GF-D8 (cell line): ENCODE measurements at regions not wholly inside any gene's neighbourhood (a gene's known extent, or its start where the extent isn't known, plus 50 kb on each side); places are given as distances from the start of the nearest gene placed in this dataset.

Experiments used
- DNase-seq: peaks from one replicate; lab custom pipeline; 2025; lab: John Stamatoyannopoulos, UW

GRCh38 chr14:101357559-101358319 is 203.6 kb upstream of the DIO3 start:
- no peak for DNase-seq

DNA sequence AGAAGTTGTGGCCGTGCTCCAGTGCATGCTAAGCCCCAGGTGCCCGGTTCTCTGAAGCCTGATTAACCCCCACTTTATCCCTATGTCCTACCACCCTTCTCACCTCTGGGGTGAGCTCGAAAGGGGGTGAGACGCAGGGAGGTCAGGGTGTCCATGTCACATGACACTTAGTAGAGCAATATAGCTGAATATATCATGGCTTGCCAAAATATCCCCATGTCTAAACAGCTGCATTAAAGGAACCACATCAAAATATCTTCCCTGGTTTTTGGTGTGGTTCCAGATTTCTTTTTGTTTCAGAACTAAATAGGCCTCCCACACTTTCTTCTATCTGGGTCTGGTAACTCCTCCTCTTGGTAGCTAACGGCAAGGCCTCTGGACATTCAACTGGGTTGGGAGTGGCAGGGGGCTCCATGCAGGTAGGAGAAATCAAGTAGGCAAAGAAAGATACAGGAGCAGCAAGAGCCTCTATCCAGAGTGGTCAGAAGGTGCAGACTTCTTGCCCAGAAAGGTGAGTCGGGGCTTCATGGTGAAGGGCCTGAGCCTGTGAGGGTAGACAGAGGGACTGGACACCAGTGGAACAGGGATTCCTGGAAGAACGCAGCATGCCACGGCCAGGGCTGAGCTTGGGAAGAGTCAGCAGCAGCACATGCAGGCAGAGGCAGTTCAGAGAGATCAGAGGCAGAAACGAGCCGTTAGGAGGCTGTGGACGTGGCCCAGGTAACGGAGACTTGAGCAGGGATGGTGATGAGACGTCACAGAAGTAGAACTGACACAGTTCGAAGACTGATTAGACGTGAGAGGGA is 202.8 kb upstream of the DIO3 start:
- no peak for DNase-seq

DNA sequence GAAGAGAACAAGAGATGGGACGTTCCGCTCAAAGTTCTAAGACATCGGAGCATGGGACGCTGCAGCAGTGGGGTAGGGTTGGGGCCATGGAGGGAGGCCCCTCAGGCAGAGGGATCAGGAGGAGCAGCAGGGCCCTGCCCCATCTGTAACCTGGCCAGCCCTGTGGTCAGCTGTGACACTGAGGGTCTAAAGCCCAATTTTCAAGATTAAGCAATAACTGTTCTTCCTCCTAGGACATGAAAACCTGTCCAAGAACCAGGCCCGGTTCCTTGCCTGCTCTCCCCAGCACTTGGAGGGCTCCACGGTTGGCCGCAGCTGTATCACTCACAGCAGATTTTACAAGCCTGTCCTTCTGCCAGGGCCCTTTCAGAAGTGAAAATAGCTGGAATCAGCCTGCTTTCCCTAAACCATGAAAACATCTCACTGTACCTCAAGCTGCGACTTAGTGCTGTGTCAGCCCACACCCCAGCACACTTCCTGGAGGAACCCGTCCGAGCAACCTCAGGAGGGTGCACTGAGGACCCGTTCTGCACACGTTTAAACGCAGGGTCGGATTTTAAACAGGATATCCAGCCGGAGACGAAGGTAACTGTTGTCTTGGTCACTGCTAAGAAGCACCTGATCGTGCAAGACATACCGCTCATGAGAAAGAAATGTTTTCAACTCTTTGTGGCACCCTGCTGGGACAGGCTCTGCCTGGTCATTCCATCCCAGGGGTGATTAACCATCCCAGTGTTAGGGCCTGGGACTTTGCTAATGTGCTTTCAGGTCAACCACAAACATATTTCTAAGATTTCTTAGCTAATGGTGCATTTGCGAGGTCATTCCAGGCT is 201.9 kb upstream of the DIO3 start:
- no peak for DNase-seq

DNA sequence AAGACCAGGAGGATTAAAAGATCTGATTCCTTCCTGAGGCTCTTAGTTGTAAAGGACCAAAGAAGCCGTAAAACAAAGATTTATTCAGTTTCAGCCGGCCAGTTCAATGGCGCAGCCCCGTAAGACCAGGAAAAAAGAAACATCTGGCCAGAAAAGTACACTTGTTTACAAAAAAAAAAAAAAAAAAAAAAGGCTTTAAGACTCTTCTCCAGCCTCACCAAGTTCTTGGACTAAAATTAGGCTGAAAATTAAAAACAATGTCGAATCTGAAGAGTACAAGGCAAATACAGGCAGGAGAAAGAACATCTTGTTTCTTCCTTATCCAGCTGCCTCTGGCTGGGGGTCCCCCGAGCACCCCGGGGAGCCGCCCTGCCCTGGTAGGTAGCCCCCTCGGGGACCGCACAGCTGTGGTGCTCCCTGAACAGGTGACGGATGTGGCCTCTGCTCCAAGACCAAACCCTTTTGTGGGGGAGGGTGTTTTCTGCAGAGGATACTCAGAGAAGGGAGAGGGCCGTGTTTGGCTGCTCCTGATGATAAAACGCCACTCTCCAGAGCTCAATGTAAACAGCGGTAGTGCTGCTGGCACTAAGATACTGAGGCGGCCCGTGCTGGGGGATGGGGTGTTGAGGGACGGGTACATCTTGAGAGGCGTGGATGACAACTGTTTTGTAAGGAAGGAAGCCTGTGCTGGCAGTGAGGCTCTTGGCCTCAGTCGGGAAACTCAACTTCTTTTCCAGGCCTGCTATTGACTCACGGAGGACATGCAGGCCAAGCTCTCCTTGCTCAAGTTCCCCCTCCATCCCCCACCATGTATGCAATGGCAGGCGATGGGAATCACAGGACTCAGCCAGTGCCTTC is 201.0 kb upstream of the DIO3 start:
- DNase-seq: no peak

DNA sequence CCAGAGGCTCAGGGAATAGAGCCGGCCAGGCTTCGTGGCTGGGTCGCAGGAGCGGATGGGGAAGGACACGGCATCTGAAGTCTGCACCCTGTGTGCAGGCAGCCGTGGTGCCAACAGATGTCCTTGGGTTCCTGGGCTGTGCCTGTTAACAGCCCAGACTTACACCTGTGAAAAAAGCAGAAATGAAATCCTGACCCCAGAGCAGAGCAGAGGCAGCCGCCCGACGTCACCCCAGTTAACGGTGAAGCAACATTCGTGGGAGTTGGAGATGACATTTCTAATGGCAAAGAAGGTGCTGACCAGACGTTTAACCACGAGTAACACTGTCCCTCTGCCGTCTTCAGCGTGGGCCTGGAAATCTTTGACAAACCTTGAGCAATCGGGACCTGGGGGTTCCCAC is 200.3 kb upstream of the DIO3 start:
- no peak for DNase-seq

- no peak for DNase-seq
Observed at GRCh38 chr14:101361451-101362433, 199.6 kb upstream of the DIO3 start.

DNA sequence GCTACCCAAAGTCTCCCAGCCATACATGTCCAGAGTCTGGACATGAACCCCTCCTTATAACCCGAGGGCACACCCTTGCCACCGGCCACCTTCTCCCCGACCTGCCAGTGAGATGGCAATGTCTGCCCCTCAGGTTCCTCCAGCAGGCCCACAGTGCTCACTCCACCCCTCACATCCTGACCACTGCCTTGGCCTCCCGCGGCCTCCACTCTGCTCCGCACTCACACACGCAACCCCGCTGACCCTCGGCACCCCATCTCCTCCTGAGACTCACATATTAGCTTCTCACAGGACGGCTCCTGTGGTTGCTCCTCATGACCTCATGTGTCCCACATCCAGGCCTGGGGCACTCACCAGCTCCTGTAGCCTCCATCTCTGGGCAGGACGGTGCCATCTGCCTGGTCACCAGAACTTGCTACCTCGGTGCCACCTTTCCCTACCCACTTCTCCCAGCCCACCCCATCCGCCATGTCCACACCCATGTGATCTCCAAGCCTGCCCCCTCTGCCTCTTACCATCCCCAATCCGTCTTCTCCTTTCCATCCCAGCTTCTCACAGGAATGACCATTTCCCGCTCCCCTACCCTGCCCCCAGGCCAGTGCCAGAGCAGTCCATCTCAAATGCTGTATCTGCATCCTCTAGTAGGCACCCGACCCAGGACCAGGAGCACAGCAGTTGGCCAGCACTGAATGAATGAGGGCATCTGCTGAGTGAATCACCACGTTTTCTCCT is 198.6 kb upstream of the DIO3 start:
- no peak for DNase-seq

DNA sequence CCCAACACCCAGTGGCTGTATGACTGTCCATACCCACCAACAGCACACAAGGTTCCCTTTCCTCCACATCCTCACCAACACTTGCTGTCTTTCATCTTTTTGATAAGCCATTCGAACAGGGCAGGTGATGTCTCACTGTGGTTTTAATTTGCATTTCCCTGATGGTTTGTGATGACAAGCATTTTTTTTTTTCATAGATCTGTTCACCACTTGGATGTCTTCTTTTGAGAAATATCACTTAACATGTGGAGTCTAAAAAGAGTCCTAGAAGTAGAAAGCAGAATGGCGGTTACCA is 198.1 kb upstream of the DIO3 start:
- no peak for DNase-seq

- DNase-seq: no peak
Observed at GRCh38 chr14:101363880-101364391, 197.4 kb upstream of the DIO3 start.

DNA sequence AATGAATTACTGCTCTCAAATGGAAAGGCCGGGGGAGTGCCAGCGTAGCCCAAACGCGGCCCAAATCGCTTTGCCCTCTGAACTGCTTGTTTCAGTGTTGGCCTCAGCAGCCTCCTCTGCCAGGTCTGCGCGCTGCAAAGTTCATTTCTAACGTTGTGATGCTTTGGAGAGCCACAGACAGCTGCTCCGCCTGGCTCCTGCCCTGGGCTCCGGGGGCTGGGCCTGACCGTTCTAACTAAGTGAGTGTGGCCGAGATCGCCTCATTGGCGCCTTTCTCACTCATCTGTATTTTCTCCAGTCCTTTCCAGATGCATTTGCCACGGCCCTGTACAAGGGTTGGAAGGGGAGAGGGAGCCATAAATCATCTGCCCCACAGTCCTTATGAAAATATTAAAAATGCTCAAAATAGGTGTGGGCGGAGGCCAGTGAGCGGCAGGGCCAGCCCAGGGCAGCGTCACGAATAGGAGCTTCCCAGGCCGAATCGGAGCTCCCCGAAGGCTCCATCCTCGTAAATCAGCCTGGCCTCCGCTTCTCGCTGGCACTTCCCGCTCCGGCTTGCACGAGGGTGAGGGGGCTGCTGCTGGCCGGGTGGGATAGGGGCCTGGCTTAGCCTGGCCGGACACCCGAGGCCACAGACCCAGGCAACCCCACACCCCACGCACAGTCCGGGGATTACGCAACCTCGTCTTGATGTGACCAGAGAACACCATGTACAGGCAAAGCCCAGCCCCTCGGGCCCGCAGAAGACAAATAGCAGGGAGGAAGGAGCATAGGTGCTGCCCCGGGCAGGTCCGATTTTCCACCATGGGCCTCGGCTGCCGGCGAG is 196.6 kb upstream of the DIO3 start:
- no peak for DNase-seq

- no peak for DNase-seq
Observed at GRCh38 chr14:101365329-101366158, 195.8 kb upstream of the DIO3 start.

- no peak for DNase-seq
Observed at GRCh38 chr14:101367421-101368261, 193.7 kb upstream of the DIO3 start.

DNA sequence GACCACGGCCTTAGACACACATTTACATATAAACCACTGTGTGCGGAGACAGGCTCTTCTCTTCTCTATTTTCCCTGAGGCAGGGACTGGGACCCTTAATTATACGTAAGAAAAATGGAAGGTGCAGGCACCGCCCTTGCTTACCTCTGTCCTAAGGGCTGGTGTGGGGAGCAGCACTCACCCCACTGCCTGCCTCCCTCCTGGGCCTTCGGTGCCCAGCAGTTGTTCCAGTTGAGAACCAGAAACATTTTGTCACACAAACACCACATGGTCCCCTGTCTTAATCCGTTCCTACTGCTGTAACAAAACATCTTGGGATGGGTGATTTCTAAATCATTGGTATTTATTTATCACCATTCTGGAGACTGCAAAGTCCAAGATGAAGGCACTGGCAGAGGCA is 192.7 kb upstream of the DIO3 start:
- DNase-seq: no peak

GRCh38 chr14:101369194-101369915 is 191.9 kb upstream of the DIO3 start:
- no peak for DNase-seq

DNA sequence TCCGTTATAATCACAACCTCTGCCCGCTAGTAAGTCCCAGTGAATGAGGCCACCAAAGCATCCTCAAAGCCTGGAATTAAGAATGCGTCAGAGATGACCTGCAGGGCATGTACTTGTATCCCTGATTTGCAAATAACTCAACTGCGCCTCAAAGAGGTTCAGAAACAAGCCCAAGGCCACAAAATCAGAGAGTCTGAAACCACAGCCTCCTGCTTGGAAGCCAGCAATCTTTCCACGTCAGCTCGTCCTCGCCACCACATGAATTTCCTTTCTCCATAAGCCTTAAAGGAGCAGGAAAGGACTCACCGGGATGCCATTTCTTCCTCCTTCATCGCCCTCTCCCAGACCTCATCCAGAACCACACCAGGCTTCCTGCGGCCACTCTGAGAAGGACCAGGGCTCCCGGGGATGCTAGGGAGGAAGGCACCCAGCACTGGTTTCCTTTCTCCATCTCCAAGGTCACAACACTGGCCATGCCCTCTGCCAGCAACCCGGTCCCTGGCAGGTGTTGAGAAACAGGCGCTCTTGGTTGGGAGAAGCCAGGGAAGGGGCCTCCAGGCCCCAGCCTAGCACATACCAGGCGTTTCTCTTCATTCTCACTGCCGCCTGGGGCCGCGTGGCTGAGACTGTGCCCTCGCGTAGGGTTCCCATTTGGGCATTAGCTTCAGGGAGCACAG is 191.2 kb upstream of the DIO3 start:
- DNase-seq: no peak
